ENCODE measurements at regions not wholly inside any gene's neighbourhood (a gene's known extent, or its start where the extent isn't known, plus 50 kb on each side); places are given as distances from the start of the nearest gene placed in this dataset.

DNA sequence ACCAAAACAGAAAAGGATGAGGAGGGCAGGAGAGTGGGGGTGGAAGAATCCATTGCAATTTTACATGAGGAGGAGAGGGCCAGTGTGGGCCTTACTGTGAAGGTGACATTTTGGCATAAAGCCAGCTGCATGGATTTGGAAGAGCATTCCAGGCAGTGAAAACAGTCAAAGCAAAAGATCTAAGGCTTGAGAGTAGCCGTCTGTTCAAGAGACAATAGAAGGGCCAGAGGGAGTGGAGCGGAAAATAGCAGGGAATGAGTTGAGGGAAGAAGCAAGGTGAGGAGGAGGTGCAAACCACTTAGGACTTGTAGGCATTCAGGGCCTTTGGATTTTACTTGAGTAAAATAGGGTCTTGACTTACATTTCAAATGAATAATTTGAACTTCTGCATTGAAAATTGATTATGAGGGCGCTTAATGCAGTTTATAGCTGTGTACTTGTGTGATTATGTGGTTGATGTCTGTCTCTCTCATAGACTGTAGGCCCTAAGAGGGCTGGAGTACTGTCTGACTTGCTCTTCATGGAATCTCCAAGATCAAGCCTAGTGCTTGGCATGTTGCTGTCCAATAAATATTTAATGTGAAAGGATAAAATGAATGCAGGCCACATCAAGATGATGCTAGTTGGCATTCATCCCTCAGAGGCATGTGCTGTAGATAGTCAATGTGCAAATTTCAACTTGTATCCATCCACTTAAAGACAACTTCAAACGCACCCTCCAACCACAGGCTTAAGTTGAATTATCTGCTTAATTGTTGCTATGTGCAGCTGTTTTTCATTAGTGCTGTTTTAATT, 772.1 kb upstream of the RBFOX1 start:
- no peaks in the 10 kb centered on the region for H3K4me1 ChIP-seq (ENCODE audit: control insufficient read depth in 1 of 2, insufficient read depth in 1 of 2, low read depth in 1 of 2, low read length in 1 of 2)
- TF ChIP-seq, protein P1, sequence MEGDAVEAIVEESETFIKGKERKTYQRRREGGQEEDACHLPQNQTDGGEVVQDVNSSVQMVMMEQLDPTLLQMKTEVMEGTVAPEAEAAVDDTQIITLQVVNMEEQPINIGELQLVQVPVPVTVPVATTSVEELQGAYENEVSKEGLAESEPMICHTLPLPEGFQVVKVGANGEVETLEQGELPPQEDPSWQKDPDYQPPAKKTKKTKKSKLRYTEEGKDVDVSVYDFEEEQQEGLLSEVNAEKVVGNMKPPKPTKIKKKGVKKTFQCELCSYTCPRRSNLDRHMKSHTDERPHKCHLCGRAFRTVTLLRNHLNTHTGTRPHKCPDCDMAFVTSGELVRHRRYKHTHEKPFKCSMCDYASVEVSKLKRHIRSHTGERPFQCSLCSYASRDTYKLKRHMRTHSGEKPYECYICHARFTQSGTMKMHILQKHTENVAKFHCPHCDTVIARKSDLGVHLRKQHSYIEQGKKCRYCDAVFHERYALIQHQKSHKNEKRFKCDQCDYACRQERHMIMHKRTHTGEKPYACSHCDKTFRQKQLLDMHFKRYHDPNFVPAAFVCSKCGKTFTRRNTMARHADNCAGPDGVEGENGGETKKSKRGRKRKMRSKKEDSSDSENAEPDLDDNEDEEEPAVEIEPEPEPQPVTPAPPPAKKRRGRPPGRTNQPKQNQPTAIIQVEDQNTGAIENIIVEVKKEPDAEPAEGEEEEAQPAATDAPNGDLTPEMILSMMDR (IDR thresholded peaks at IDR 0.05), result no peak
- H3K9me3 ChIP-seq, result no peaks in the 10 kb centered on the region
- no peak overlapping the region for H3K27ac ChIP-seq
- H3K36me3 ChIP-seq, result no peaks in the 10 kb centered on the region
- H3K4me3 ChIP-seq (ENCODE audit: low read depth in 1 of 2, low read length in 1 of 2), result no peak overlapping the region
- H3K27me3 ChIP-seq, result no peaks in the 10 kb centered on the region

DNA sequence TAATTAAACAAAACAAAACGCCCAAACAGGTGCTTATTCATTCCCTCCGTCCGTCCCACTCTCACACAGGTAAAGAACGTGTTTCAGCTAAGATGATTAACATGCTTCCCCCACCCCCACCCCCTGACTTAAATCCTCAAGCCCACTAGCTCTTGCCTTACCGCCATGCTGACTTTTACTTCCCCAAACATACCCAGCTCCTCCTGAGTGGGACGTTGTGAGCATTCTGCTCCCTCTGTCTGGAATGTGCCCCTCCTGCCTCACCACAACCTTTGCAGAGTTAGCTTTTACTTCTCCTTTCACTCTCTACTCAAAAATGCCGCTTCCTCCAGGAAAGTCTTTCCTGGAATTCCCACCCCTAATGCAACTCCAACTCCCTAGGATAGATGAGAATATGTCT, 774.0 kb upstream of the RBFOX1 start:
- Histone ChIP-seq H3K4me1 (ENCODE audit: control insufficient read depth in 1 of 2, insufficient read depth in 1 of 2, low read depth in 1 of 2, low read length in 1 of 2) (no peaks in the 10 kb centered on the region), H3K36me3 (no peaks in the 10 kb centered on the region), H3K27me3 (no peaks in the 10 kb centered on the region), H3K9me3 (no peaks in the 10 kb centered on the region), H3K27ac (no peak overlapping the region), H3K4me3 (ENCODE audit: low read depth in 1 of 2, low read length in 1 of 2) (no peak overlapping the region)
- TF ChIP-seq, protein P1 (IDR thresholded peaks at IDR 0.05), result no peak

DNA sequence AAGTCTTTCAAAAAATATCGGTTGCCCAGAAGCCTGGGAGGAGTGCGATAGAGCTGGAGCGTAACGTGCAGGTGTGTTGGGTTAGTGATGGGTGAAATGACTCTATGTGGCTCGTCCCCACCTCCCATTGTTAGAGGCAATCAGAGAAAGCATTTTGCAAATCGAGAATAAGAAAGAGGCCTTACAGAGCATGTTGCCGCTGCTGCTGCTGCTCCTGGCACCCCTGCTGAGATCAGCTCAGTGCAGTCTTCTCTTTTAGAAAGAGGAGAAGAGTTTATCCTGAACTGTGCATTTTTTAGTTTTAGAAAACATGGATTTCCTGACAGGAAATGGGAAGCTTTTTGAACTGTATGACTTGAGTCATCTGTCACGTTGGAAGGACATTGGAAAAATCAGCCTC, 774.5 kb upstream of the RBFOX1 start:
- Histone ChIP-seq H3K4me1 (ENCODE audit: control insufficient read depth in 1 of 2, insufficient read depth in 1 of 2, low read depth in 1 of 2, low read length in 1 of 2) (no peaks in the 10 kb centered on the region), H3K9me3 (no peaks in the 10 kb centered on the region), H3K4me3 (ENCODE audit: low read depth in 1 of 2, low read length in 1 of 2) (no peak overlapping the region)

DNA sequence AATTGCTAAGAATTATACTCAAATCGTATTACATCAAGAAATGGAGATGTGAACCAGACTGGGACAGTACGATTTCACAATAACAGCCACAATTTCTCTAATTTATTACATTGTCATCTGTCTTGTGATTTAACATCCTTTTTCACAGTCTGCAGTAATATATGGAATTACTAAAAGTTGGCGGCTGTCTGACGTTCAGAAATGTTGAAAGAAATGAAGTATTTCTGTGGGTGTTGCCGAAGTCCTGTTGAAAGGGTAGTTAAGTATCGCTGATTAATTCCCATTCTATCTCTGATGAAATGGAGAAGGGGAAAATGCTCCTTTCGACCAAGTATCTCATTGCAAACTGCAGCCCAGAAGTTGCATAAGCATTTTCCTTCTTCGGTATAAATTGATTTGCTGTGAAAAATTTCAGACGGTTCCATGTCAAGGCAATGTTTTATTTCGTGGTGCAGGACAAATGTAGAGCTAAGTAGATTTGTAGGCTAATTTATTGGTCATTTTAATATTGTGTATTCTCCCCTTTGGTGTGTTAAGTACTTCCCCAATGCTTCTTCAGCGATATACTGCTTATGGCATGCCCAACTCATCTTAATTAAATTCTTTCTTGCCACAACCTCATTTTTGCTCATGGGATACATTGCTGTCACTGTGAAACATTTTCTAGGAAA, 775.2 kb upstream of the RBFOX1 start:
- no peaks in the 10 kb centered on the region for H3K36me3 ChIP-seq
- no peaks in the 10 kb centered on the region for H3K27me3 ChIP-seq
- no peak overlapping the region for H3K27ac ChIP-seq
- H3K4me3 ChIP-seq (ENCODE audit: low read depth in 1 of 2, low read length in 1 of 2), result no peak overlapping the region
- no peaks in the 10 kb centered on the region for H3K9me3 ChIP-seq
- TF ChIP-seq, protein P1 (IDR thresholded peaks at IDR 0.05), result no peak
- H3K4me1 ChIP-seq (ENCODE audit: control insufficient read depth in 1 of 2, insufficient read depth in 1 of 2, low read depth in 1 of 2, low read length in 1 of 2), result no peaks in the 10 kb centered on the region

More for the DNA sequence above, 774.5 kb upstream of the RBFOX1 start:
- H3K27me3 ChIP-seq, result no peaks in the 10 kb centered on the region
- no peak overlapping the region for H3K27ac ChIP-seq
- TF ChIP-seq, protein P1 (IDR thresholded peaks at IDR 0.05), result no peak
- H3K36me3 ChIP-seq, result no peaks in the 10 kb centered on the region

DNA sequence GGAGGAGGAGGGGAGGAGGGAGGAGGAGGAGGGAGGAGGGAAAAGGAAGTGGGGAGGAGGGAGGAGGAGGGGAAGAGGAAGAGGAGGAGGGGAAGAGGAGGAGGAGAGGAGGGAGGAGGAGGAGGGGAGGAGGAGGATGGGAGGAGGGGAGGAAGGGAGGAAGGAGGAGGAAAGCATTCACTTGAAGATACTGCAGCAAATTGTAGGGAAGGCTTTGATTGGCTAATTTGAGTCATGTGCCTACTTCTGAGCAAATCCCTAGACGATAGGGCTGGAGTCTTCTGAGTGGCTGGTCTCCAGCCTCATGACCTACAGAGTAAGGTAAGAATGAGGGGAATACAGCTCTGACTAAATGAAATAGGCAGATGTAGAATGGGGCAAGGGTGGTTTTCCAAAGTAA, 783.2 kb upstream of the RBFOX1 start:
- no peaks in the 10 kb centered on the region for H3K9me3 ChIP-seq
- H3K4me3 ChIP-seq (ENCODE audit: low read depth in 1 of 2, low read length in 1 of 2), result no peak overlapping the region
- no peaks in the 10 kb centered on the region for H3K36me3 ChIP-seq
- no peak overlapping the region for H3K27ac ChIP-seq
- H3K27me3 ChIP-seq, result no peaks in the 10 kb centered on the region
- TF ChIP-seq, protein P1 (IDR thresholded peaks at IDR 0.05), result no peak
- H3K4me1 ChIP-seq (ENCODE audit: control insufficient read depth in 1 of 2, insufficient read depth in 1 of 2, low read depth in 1 of 2, low read length in 1 of 2), result no peaks in the 10 kb centered on the region

Data from neutrophil (primary cell).